Duodenal mucosa (tissue), 2 donors: ENCODE measurements at regions not wholly inside any gene's neighbourhood (a gene's known extent, or its start where the extent isn't known, plus 50 kb on each side); places are given as distances from the start of the nearest gene placed in this dataset.
"Not testable (repeated sequence)": the region's sequence is repeated elsewhere in the genome, so short reads cannot be mapped to it uniquely, and the experiment has no call there.

Source experiments
- H3K27ac ChIP-seq: one replicate; pipeline ENCODE4 v1.7.0; 2013; ENCODE audit warnings: low read depth, low read length
- H3K27me3 ChIP-seq, 2 donors: one replicate each; pipeline ENCODE4 v1.7.0; 2013; ENCODE audit warnings: low read length in 2 of 2, control low read depth in 1 of 2; ENCODE audit not compliant: insufficient read depth in 2 of 2, control insufficient read depth in 1 of 2
- H3K36me3 ChIP-seq, 2 donors: one replicate each; pipeline ENCODE4 v1.7.0; 2013; ENCODE audit warnings: low read length in 2 of 2, control low read depth in 1 of 2; ENCODE audit not compliant: insufficient read depth in 2 of 2, control insufficient read depth in 1 of 2
- H3K4me1 ChIP-seq, 2 donors: one replicate each; pipeline ENCODE4 v1.7.0; 2013; ENCODE audit warnings: low read length in 2 of 2, control low read depth in 1 of 2; ENCODE audit not compliant: insufficient read depth in 2 of 2, control insufficient read depth in 1 of 2
- H3K4me3 ChIP-seq, 2 donors: one replicate each; pipeline ENCODE4 v1.7.0; 2013; ENCODE audit warnings: low read length in 2 of 2, low read depth in 1 of 2
- H3K9ac ChIP-seq, 2 donors: one replicate each; pipeline ENCODE4 v1.7.0; 2013; ENCODE audit warnings: low read length in 2 of 2, low read depth in 1 of 2
- H3K9me3 ChIP-seq, 2 donors: one replicate each; pipeline ENCODE4 v1.7.0; 2013; ENCODE audit warnings: low read length in 2 of 2, control low read depth in 1 of 2; ENCODE audit not compliant: control insufficient read depth in 1 of 2

DNA sequence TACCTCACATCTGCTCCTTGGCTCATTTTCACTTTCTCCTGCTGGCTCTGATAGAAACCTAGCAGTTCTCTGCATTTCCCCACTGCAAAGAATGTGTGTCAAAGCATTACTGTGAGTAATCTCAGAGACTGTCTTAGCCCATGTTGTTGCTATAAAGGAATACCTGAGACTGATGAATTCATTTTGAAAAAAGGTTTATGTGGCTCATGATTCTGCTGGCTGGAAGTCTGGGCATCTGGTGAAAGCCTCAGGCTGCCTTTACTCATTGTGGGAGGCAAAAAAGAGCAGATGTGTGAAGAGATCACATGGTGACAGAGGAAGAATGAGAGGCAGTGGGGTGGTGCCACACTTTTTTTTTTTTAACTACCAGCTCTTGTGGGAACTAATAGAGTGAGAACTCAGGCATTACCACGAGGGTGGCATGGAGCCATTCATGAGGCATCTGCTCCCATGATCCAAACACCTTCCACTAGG, 191.6 kb upstream of the CTNND2 start:
- Histone ChIP-seq H3K27ac (no peak overlapping the region), H3K9ac (no peak overlapping the region)

DNA sequence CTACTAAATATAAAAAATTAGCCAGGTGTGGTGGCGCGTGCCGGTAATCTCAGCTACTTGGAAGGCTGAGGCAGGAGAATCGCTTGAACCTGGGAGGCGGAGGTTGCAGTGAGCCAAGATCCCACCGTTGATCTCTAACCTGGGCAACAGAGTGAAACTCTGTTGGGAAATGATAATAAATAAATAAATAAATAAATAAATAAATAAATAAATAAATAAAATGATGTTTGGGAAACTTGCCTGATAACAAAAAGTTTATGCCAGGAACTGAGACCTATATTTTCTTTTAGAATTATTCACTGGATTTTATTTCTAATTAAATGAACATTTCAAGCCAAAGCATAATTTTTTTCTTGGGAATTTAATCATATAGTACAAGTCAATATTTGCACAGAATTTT, 189.3 kb upstream of the CTNND2 start:
- Histone ChIP-seq H3K27me3 (no peaks in the 10 kb centered on the region), H3K9me3 (no peaks in the 10 kb centered on the region), H3K36me3 (no peaks in the 10 kb centered on the region), H3K27ac (no peak overlapping the region), H3K4me3 (no peak overlapping the region), H3K9ac (no peak overlapping the region), H3K4me1 (no peaks in the 10 kb centered on the region)

More for the DNA sequence above, 191.6 kb upstream of the CTNND2 start:
- Histone ChIP-seq H3K4me1 (no peaks in the 10 kb centered on the region), H3K27me3 (no peaks in the 10 kb centered on the region), H3K36me3 (no peaks in the 10 kb centered on the region), H3K9me3 (no peaks in the 10 kb centered on the region), H3K4me3 (no peak overlapping the region)

- H3K27me3 ChIP-seq, result no peaks in the 10 kb centered on the region
- H3K9ac ChIP-seq, result no peak overlapping the region
- no peak overlapping the region for H3K4me3 ChIP-seq
- no peaks in the 10 kb centered on the region for H3K4me1 ChIP-seq
- H3K9me3 ChIP-seq, result no peaks in the 10 kb centered on the region
- no peak overlapping the region for H3K27ac ChIP-seq
- H3K36me3 ChIP-seq, result no peaks in the 10 kb centered on the region
Observed at GRCh38 chr5:12080761-12081160, 176.5 kb upstream of the CTNND2 start.

GRCh38 chr5:12078286-12078685, 174.0 kb upstream of the CTNND2 start:
- H3K9me3 ChIP-seq, H3K4me3 ChIP-seq, H3K27ac ChIP-seq, H3K36me3 ChIP-seq, H3K9ac ChIP-seq, H3K4me1 ChIP-seq, H3K27me3 ChIP-seq: not testable (repeated sequence)

- no peaks in the 10 kb centered on the region for H3K9me3 ChIP-seq
- no peaks in the 10 kb centered on the region for H3K36me3 ChIP-seq
- no peaks in the 10 kb centered on the region for H3K27me3 ChIP-seq
- H3K27ac ChIP-seq, result no peak overlapping the region
- no peaks in the 10 kb centered on the region for H3K4me1 ChIP-seq
- H3K4me3 ChIP-seq, result no peak overlapping the region
- H3K9ac ChIP-seq, result no peak overlapping the region
Observed at GRCh38 chr5:12073426-12073825, 169.2 kb upstream of the CTNND2 start.

GRCh38 chr5:12072441-12072840, 168.2 kb upstream of the CTNND2 start:
- no peaks in the 10 kb centered on the region for H3K9me3 ChIP-seq
- H3K27me3 ChIP-seq, result no peaks in the 10 kb centered on the region
- no peak overlapping the region for H3K9ac ChIP-seq
- no peak overlapping the region for H3K4me3 ChIP-seq
- no peaks in the 10 kb centered on the region for H3K4me1 ChIP-seq
- H3K27ac ChIP-seq, result no peak overlapping the region
- no peaks in the 10 kb centered on the region for H3K36me3 ChIP-seq

GRCh38 chr5:12071455-12071854, 167.2 kb upstream of the CTNND2 start:
- no peaks in the 10 kb centered on the region for H3K27me3 ChIP-seq
- no peaks in the 10 kb centered on the region for H3K4me1 ChIP-seq
- no peaks in the 10 kb centered on the region for H3K36me3 ChIP-seq
- H3K9me3 ChIP-seq, result no peaks in the 10 kb centered on the region
- H3K9ac ChIP-seq, result no peak overlapping the region
- no peak overlapping the region for H3K4me3 ChIP-seq
- H3K27ac ChIP-seq, result no peak overlapping the region

DNA sequence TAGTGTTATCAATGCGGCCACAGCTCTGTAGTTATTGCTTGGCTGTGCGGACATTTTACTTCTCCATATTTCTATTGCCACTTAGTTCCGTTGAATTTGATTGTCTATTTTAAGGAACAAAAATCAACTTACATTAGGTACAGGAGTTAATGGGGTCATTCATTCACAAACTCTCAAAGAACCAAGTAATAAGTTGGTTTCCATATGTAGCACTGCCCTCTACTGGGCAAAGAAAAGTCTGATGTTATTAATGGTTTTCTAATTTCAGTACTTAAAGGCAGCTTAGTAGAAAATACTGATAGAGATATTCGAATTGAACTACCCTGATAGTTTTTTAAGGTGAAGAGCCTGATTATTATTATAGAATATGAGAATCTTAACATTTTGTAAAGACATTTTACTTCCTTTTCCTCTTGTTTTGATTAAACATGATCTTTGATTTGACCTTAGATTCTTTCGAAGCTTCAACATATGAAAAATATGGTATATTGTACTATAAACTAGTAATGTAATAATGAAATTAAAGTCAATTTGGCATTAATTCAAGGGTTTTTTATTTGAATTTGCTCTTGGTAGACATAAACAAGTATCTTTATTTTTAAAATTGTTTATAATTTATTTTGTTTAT, 119.5 kb upstream of the CTNND2 start:
- H3K9ac ChIP-seq, result no peak overlapping the region
- H3K27me3 ChIP-seq, result no peaks in the 10 kb centered on the region
- no peak overlapping the region for H3K27ac ChIP-seq
- no peaks in the 10 kb centered on the region for H3K36me3 ChIP-seq
- no peaks in the 10 kb centered on the region for H3K4me1 ChIP-seq
- H3K9me3 ChIP-seq, result peaks cover 6 to 9% of the 10 kb centered on the region in 2 donors
- H3K4me3 ChIP-seq, result no peak overlapping the region

GRCh38 chr5:12022444-12022843, 118.2 kb upstream of the CTNND2 start:
- H3K4me3 ChIP-seq, result no peak overlapping the region
- H3K9me3 ChIP-seq, result peaks cover 0 to 1% of the 10 kb centered on the region in 2 donors
- no peaks in the 10 kb centered on the region for H3K27me3 ChIP-seq
- no peaks in the 10 kb centered on the region for H3K36me3 ChIP-seq
- no peaks in the 10 kb centered on the region for H3K4me1 ChIP-seq
- no peak overlapping the region for H3K9ac ChIP-seq
- H3K27ac ChIP-seq, result no peak overlapping the region

DNA sequence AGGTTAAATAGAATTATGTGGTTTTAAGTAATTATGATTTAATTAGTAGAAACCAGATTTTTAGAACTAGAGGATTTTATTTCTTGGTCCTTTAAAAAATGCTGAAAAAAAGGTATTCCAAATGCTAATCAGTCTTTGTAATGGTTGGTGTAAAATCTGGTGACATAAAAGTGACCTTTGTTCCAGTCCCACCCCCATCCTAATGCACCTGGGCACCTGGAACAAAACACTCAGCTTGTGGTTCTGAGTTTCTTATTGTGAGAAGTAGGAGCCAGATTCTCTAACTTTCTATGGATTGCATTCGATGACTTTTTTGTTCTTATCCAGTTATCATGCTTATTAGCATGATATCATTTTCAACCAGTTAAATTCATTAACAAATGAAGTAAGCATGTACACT, 115.1 kb upstream of the CTNND2 start:
- H3K4me1 ChIP-seq, result no peaks in the 10 kb centered on the region
- no peak overlapping the region for H3K9ac ChIP-seq
- no peak overlapping the region for H3K4me3 ChIP-seq
- H3K36me3 ChIP-seq, result no peaks in the 10 kb centered on the region
- H3K9me3 ChIP-seq, result no peaks in the 10 kb centered on the region
- no peaks in the 10 kb centered on the region for H3K27me3 ChIP-seq
- H3K27ac ChIP-seq, result no peak overlapping the region

- H3K36me3 ChIP-seq, result no peaks in the 10 kb centered on the region
- H3K4me1 ChIP-seq, result no peaks in the 10 kb centered on the region
- H3K9me3 ChIP-seq, result no peaks in the 10 kb centered on the region
- no peak overlapping the region for H3K27ac ChIP-seq
- H3K9ac ChIP-seq, result no peak overlapping the region
- no peak overlapping the region for H3K4me3 ChIP-seq
- no peaks in the 10 kb centered on the region for H3K27me3 ChIP-seq
Observed at GRCh38 chr5:12017007-12017406, 112.8 kb upstream of the CTNND2 start.
